AG09319 (cell line): ENCODE measurements at regions not wholly inside any gene's neighbourhood (a gene's known extent, or its start where the extent isn't known, plus 50 kb on each side); places are given as distances from the start of the nearest gene placed in this dataset.

Source experiments
- DNase-seq: peaks from one replicate; pipeline ENCODE4 v3.0.0-alpha.2; 2010; ENCODE audit warnings: low read depth; ENCODE audit errors: extremely low read depth
- CTCF ChIP-seq: IDR thresholded peaks from 2 replicates; pipeline ENCODE4 v1.5.1; 2011; ENCODE audit warnings: low read depth, mild to moderate bottlenecking, inconsistent platforms, low read length, moderate library complexity

GRCh38 chr6:148068437-148069061 is 274.1 kb upstream of the SASH1 start:
- no peak for DNase-seq
- TF ChIP-seq CTCF: no peak

- no peak for DNase-seq
- no peak for TF ChIP-seq CTCF
These were observed 273.4 kb upstream of the SASH1 start for GRCh38 chr6:148069256-148069655.

GRCh38 chr6:148074291-148074690 is 268.3 kb upstream of the SASH1 start:
- no peak for DNase-seq
- TF ChIP-seq CTCF: no peak

GRCh38 chr6:148074738-148075137 is 267.9 kb upstream of the SASH1 start:
- no peak for DNase-seq

GRCh38 chr6:148075352-148075751 is 267.3 kb upstream of the SASH1 start:
- no peak for TF ChIP-seq CTCF
- no peak for DNase-seq

More at GRCh38 chr6:148074738-148075137, 267.9 kb upstream of the SASH1 start:
- TF ChIP-seq CTCF: no peak

GRCh38 chr6:148076051-148076450 is 266.6 kb upstream of the SASH1 start:
- TF ChIP-seq CTCF: no peak

GRCh38 chr6:148080315-148080714 is 262.3 kb upstream of the SASH1 start:
- no peak for TF ChIP-seq CTCF
- no peak for DNase-seq

More at GRCh38 chr6:148076051-148076450, 266.6 kb upstream of the SASH1 start:
- DNase-seq: no peak
